A549 (cell line): ENCODE measurements at regions not wholly inside any gene's neighbourhood (a gene's known extent, or its start where the extent isn't known, plus 50 kb on each side); places are given as distances from the start of the nearest gene placed in this dataset.

ENCODE experiments used
- BHLHE40 ChIP-seq: IDR thresholded peaks from 2 replicates; pipeline ENCODE4 v1.6.1; 2012; ENCODE audit warnings: low read depth, low read length, inconsistent platforms
- CTCF ChIP-seq: fragments of >200 bp; sonication (Bioruptor Twin); formaldehyde crosslinking; IDR thresholded peaks from 3 replicates; pipeline ENCODE4 v1.5.1; 2016
- FOXS1 ChIP-seq: fragments of 250-450 bp; sonication (Bioruptor Pico); IDR thresholded peaks from 2 replicates; pipeline ENCODE4 v1.5.0; 2020; ENCODE audit warnings: mild to moderate bottlenecking, moderate library complexity
- MAFK ChIP-seq: fragments of 450-650 bp; IDR thresholded peaks from 2 replicates; pipeline ENCODE4 v1.6.1; 2014; ENCODE audit not compliant: partially characterized antibody
- POLR2A ChIP-seq: IDR thresholded peaks from 2 replicates; pipeline ENCODE4 v1.6.1; 2012; ENCODE audit warnings: mild to moderate bottlenecking, low read length

- TF ChIP-seq CTCF (no peak), MAFK (no peak), BHLHE40 (no peak), POLR2A (no peak), FOXS1 (no peak)
Measured at GRCh38 chr14:101405171-101405883, 156.0 kb upstream of the DIO3 start.
